NCI-H2107 (cell line): ENCODE measurements at regions not wholly inside any gene's neighbourhood (a gene's known extent, or its start where the extent isn't known, plus 50 kb on each side); places are given as distances from the start of the nearest gene placed in this dataset.
"Not testable (repeated sequence)": the region's sequence is repeated elsewhere in the genome, so short reads cannot be mapped to it uniquely, and the experiment has no call there.

ENCODE experiments used
- DNase-seq: peaks from one replicate; lab custom pipeline; 2025; lab: John Stamatoyannopoulos, UW

DNA sequence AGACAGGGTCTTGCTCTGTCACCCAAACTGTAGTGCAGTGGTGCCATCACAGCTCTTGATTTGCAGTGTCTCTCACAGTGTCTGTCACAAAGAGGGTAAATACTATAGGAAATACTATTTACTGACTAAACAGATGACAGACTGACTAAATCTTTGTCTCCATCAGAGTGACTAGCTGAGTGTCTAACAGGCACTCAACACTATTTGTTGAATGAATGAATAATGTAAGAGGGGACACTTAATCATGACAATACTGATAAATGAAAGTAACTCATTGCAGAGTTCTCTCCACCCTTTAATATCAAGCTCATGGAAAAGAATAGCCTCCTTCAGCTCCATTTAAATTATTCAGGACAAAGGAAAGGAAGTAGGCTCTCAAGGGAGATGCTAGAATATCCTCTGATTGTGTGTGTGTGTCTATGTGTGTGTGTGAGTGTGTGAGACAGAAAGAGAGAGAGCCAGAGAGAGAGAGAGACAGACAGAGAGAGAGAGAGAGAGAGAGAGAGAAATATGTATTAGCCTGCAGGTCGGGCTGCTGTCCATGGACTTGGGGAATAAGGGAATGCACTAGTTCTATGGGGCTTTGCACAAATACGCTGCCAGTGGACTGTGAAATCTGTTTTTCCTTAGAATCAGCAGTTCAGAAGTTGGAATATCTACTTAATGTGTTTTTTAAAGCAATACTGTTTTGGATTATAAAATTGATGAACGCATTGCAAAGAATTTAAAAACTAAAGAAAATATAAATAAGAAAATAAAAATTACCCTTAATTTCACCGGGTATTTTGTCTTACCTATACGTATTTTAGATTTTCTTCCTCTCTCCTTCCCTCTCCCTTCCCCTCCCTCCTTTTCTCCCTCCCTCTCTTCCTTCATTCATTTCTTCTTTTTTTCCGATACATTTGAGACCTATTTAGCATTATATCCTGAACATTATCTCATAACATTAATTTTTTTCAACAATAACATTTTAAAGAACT is 132.9 kb upstream of the LRIG1 start:
- DNase-seq = no peak

DNA sequence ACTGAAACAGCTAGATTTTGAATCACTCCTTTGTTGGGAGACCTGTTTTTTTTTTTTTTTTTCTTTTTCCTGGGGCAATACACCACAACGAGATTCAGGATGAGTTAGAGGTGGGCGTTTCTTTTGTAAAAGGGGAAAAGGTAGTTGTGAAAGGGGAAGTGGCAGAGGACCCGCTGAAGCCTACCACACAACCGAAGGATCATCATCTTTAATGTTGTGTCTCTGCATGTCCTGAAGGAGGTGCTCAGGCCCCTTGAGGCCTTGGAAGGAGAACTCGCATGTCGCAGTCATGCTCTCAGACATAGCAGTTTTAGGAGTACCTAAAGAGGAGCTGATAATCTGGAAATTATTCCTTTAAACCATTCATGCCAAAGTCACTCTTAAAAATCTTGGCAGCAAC is 137.9 kb upstream of the LRIG1 start:
- DNase-seq = no peak

DNA sequence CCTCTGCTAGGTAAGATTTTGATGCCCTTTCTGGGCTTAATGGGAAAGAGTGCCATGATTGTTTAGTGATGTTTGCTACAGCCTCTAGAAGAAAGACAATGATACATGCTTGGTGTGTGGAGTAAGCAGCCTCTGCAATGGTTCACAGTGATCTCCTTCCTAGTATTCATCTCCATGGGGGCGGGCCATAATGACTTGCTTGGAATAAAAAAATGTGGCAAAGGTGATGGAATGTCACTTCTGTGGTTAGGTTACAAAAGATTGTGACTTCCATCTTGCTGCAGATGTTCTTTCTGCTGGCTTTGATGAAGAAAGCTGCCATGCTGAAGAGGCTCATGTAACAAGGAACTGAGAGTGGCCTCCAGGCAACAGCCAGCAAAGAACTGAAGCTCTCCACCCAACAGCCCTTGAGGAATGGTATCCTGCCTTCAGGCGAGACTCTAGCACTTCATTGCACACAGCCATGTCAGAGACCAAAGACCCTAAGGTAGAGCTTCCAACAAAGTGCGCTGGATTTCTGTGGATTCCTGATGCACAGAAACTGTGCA is 139.1 kb upstream of the LRIG1 start:
- no peak for DNase-seq

DNA sequence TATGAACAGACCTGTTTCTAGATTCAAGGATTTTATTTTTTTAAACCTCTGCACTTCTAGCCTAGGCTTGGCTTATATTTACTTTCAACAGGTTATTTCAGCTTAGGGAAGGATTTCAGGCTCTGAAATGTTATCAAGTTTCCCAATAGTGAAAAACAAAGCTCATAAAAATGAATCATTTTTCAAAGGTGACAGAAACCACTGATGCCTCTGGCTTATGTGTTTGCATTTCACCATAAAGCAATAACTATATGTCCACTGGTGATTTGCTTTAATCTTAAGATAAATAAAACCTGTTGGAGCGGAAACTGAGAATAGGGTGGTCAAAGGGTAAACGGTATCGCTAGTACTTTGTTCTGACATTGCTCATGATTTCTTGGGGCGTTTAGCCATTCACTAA is 141.2 kb upstream of the LRIG1 start:
- no peak for DNase-seq

DNA sequence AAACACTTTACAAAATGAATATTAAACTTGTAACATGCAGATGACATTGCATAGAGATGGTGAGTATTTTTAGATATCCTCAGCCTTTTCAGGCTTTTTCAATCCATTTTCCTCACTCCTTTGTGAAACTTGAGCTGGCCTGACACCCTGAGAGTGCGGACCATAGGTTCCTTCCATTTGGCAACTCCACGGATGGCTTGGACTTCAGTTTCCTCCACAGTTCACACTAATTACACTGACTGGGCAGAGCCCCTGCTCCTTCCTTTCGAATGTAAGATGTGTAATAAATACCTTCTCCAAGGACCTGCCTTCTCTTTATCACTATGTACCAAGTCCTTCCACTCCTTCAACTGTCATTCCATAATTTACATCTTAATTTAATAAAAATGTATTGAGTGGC is 141.7 kb upstream of the LRIG1 start:
- DNase-seq = no peak

DNA sequence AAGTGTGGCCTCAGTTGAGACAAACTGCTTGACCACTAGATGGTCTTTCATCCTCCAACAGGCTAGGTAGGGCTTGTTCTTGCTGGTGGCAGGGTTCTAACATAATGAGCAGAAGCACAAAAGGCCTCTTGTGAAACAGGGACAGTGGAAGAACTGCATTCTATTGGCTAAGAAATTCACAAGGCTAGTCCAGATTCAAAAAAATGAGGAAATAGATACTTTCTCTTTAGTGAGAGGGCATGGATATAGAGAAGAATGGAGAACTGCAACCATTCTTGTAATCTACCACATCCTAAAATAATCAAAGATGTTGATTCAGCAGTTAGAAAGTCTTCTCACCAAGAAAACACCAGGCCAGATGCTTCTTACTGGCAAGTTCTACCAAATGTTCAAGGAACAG is 143.7 kb upstream of the LRIG1 start:
- DNase-seq = no peak

DNA sequence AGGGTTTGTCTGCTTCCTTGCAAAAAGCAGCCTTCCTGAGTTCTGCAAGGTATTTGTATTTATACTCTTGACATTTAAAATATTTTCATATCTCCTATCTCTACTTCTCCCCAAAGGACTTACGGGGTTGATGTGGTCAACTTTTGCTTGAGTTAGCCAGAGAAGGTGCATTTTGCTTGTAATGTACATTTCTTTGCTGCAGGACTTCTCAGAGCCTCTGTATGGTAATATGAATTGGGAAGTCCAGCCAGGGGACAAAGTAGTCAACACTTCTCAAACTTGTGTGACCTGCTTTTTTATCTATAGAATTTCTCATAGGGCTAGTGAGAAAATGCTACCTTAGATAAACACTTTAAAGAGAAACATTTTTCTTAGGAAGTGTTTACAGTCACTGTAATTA is 148.2 kb upstream of the LRIG1 start:
- DNase-seq = no peak

DNA sequence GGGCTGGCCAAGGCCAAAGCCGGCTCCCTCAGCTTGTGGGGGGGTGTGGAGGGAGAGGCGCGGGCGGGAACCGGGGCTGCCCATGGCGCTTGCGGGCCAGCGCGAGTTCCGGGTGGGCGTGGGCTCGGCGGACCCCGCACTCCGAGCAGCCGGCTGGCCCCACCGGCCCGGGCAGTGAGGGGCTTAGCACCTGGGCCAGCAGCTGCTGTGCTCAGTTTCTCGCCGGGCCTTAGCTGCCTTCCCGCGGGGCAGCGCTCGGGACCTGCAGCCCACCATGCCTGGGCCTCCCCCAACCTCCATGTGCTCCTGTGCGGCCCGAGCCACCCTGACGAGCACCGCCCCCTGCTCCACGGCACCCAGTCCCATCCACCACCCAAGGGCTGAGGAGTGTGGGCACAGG is 150.7 kb upstream of the LRIG1 start:
- not testable (repeated sequence) for DNase-seq

DNA sequence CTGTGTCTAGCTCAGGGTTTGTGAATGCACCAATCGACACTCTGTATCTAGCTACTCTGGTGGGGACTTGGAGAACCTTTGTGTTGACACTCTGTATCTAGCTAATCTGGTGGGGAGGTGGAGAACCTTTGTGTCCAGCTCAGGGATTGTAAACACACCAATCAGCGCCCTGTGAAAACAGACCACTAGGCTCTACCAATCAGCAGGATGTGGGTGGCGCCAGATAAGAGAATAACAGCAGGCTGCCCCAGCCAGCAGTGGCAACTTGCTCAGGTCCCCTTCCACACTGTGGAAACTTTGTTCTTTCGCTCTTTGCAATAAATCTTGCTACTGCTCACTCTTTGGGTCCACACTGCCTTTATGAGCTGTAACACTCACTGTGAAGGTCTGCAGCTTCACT is 151.3 kb upstream of the LRIG1 start:
- DNase-seq = not testable (repeated sequence)

DNA sequence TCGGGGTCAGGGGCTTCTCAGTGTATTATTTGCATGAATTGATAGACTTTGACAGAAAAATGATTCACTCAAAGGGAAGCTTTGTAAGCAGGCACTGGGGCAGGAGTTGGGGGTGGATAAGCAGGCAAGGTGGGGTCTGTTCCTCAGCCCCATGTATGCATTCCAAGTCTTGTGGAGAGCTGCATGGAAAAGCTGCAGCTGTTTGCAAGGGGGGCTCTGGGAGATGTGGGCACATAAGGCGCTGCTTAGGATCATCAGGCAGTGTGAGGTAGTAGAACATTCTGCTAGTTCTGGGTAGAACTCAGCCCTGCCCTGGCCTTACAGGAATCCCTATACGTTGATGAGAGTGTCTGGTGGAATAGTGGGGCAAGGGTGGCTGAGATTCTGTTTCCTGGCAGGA is 154.2 kb upstream of the LRIG1 start:
- DNase-seq = no peak

DNA sequence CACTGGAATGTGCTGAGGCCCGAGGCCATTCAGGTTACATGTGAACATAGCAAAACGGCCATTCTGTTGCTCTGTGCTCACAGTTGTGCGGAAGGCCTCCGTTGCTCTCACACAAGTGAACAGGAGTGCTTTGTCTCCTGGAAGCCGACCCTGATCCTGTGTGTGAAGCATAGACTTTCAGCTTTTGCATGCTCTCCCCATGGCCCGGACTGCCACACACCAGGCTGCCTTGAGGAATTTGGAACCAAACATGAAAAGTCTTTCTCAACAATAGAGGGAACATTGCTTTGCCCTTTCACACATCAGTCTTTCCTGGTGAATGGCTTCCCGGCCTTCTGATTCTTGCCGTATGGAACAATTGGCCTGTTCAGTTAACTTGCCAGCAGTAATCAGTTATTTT is 154.8 kb upstream of the LRIG1 start:
- DNase-seq = no peak

DNA sequence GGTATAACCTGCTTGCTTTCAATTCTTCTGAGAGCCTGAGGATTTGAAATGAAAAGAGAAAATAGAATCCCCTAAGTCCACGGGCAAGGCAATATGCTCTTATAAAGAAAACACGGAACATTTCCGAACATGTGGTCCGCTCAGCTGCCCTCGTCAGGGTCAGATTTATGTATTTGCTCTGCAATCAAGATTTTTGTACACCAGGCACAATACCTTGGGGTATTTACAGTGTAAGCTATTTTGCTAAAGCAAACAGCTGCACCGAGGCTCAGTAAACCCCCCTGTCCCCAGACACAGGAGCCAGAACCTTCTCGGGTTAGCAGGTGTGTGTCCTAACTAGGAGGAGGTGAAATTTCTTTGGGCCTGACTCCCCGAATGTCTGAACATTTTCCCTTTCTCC is 155.8 kb upstream of the LRIG1 start:
- DNase-seq = no peak

DNA sequence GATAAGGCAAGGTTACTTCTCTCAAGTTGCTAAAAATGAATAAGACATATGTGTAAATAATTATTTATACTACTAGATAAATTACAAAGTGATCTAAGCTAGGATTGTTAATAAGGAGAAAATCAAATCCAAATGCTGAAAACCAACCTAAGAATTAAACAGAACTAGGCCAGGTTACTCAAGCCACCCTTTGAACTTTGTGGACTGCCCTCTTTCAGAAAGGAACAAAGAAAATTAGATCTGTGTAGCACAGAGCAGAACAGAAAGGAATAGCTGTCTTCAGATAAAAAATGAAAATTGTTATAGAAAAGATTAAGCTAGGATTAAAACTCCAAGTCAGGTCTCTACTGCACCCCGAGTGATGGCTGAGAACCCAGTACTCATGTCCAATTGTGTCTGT is 158.2 kb upstream of the LRIG1 start:
- DNase-seq = no peak

DNA sequence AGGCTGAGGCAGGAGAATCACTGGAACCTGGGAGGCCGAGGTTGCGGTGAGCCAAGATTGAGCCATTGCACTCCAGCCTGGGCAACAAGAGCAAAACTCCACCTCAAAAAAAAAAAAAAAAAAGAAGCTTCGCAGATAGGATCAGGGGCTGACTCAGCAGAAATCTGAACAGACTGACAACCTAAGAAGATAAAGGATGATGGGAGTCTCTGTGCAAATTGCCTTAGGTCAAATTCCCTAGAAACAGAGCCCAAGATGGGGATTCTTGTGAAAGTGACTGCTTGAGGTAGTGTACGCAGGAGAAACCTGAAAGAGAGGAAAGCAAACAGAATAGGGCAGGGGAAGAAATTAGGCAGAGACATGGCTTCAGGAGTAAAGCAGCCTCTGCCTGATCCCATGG is 160.8 kb upstream of the LRIG1 start:
- no peak for DNase-seq

DNA sequence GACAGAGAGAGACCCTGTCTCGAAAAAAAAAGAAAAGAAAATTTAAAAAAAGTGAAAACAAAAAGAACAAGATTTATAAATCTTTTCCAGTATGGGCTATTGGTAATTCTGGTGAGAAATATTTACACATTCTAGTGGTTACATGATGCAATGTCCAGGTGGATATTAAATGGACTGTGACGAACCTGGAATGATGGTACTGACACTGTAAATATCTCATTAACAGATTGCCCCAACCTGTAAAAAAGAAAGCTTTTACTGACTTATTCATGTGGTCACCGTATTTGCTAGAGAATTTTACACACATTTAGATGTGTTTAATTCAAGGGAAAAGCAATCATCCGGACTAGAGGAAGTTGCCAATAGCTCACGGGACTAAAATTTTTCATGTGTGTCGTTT is 162.1 kb upstream of the LRIG1 start:
- DNase-seq = no peak

DNA sequence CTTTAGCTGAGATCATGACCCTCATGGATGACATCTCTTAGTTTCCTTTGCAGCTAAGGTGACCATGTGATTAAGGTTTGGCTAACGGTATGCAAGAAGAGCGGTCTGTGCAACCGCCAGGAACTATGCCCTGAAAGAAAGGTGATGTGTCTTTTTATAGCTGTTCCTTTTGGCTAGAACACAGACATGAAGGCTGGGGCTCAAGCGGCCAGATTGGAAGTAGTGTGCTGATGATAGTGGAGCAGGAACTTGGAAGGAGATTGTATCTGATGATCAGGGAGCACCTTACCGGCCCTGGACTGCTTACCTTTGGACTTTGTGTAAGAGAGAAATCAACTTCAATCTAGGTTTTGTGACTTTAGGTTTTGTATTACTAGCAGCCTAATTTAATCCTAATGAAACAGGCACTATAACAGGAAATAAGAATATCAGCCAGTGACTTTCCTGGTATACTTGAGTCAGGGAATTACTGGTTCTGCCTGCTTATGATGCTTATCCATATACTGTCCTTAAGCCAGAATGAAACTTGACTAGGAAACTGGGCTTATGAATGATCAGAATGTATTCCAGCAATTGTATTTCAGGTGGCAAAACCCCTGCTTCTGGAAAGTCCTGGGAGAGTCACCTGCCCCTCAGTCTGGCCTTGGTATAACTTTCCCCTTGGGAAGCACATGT is 164.3 kb upstream of the LRIG1 start:
- no peak for DNase-seq

DNA sequence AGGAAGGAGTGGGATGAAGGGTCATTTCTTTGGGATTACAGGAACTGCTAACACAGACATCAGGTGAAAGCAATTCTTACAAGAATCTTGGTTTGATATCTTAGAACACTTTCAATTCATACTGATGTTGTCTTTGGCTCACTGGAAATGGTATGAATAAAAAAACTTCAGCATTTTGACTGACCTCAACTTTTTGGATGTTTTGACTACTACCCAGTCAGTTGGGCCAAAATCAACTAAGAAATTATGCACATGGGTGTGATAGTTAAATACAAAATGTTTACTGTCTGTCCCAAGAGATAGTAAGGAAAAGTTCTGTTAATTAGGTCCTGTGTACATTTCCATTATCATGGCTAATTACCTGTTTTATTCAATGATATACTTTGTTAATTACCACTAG is 165.5 kb upstream of the LRIG1 start:
- DNase-seq = no peak

DNA sequence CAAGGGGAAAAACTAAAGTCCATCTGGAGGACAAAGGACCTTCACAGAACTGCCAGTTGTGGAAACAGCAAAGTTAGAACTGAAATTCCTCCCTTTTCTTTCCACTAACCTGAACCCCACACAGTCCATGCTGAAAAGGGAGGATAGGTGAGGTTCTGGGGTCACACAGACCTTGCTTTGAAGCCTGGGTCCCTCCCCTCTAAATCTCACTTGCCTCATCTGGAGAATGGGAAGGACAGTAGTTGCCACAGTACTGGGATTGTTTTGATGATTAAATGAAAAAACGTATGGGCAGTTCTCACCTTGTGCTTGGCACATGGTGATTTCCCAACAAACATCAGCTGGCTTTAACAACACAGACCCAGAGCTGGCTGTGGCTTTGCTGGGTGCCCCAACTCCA is 166.4 kb upstream of the LRIG1 start:
- DNase-seq = no peak

DNA sequence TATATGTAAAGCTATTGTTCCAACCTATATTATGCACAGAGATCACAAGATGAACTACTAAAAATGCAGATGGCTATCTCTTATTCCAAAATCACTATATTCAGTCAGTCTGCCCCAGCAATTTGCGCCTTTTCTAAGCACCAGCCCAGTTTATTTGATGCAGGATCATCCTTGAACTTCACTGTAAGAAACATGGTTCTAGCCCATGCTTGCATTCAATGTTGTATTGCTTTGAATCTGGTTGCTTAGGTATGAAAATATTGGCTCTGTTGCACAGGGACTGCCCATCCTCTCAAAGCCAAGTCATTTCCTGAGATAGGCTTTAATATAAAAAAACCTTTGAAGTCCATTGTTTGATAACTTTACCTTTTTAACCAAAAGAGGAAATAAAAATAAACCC is 170.5 kb upstream of the LRIG1 start:
- no peak for DNase-seq

DNA sequence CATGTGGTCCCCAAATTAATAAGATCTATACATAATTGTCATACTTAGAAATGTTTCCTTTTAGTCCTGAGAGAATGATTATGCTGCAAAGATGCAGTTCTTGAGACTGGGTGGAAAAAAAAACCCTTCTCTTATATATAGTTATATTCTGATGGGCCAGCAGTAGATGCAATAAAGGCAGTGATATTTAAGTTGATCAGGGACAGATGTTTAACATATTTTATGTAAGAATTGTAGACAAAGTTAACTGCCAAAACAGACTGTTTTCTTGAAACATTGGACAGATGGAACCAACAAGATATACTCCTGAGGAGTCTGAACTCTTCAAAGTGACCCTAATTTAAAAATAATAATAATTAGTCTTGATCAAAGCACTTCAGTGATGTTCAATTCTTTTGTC is 172.0 kb upstream of the LRIG1 start:
- no peak for DNase-seq

DNA sequence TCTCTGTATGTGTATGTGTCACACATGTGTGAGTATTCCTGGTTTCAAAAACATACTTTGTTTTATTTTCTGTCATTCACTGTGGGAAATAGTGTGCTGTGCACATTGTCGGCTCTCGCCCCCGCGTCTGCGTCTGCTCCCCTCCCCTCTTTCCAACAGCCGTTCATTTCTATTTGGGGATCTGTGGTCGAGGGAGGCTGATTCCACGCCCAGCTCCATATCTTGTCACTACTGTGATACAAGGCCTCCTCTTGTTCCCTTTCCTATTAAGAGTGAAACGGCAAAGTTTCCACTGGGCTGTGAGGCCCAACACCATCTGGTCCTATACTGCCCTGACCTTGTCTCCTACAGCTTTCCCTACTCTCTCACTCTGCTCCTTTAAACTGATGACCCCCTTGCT is 172.5 kb upstream of the LRIG1 start:
- no peak for DNase-seq

DNA sequence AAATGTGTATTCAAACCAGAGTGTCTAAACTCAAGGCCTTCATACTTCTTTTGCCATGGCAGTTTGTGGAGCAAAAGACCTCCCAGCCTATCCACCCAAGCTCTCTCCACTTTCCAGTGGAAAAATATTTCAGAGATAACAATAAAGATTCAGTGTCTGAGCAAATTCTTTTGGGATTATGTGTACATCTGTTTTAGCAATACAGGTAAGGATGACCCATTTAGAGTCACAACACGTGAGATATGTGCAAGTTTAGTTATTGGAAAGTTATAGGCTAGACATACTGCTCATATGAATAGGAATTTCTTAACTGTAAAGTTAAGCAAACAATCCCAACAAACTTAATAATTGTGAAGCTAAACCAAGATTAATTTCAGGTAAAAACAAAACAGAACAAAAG is 174.5 kb upstream of the LRIG1 start:
- no peak for DNase-seq

DNA sequence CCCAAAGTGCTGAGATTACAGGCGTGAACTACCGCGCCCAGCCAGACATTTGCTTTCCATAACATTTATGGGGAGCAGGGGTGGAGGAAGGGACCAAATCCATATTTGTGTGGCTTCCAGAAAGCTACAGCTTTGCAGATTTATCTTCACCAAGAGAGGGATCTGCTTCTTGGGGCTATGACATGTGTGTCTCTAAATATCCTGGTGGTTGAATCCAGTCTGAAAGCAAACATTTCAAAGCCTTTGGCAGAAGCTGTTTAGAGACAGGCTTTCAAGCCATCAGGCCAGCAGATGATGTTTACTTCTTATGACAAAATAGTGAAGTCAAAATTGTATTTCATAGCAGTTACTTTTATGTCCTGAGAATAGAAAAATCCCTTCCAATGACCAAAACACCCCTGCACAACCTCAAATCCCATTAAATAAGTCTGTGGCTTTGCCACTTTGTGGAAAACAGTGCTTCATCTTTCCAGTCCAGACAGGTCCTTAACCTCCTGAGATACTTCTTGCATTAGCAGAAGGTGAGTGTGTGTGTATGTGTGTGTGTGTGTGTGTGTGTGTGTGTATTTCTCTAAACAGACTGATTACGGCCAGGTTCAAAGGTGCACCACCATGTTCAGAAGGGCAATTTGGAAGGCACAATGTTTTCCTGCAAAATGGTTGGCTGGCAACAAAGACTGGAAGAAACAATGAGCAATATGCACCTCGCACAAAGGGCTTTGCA is 191.4 kb upstream of the LRIG1 start:
- no peak for DNase-seq
